Gastrocnemius medialis (tissue), 4 donors: ENCODE measurements at regions not wholly inside any gene's neighbourhood (a gene's known extent, or its start where the extent isn't known, plus 50 kb on each side); places are given as distances from the start of the nearest gene placed in this dataset.

ENCODE experiments used
- ATAC-seq, 2 donors: fragments of 150-250 bp; one replicate each; pipeline ENCODE4 v1.9.1; 2016
- DNase-seq, 2 donors: peaks; one replicate each; pipeline ENCODE4 v3.0.0-alpha.2; 2019
- H3K27ac ChIP-seq, 4 donors: fragments of 200-600 bp; sonication (generic); 1 replicate in 1 of 4; 2 replicates in 3 of 4; pipeline ENCODE4 v1.5.1; 2016 to 2018; ENCODE audit warnings: mild to moderate bottlenecking in 2 of 4, moderate library complexity in 1 of 4
- H3K27me3 ChIP-seq, 3 donors: fragments of 200-600 bp; sonication (generic) in 2 of 3; 1 replicate in 1 of 3; 2 replicates in 2 of 3; pipeline versions ENCODE4 v1.5.1 to v1.6.0; 2016 to 2019; ENCODE audit warnings: mild to moderate bottlenecking in 1 of 3, moderate library complexity in 1 of 3
- H3K36me3 ChIP-seq, 2 donors: fragments of 200-600 bp; sonication (generic) in 1 of 2; one replicate each; pipeline ENCODE4 v1.5.1; 2017 to 2018
- H3K4me1 ChIP-seq, 2 donors: fragments of 200-600 bp; sonication (generic) in 1 of 2; one replicate each; pipeline ENCODE4 v1.5.1; 2016 to 2017; ENCODE audit warnings: mild to moderate bottlenecking in 2 of 2
- H3K4me3 ChIP-seq, 4 donors: fragments of 200-600 bp; sonication (generic) in 3 of 4; 1 replicate in 1 of 4; 2 replicates in 3 of 4; pipeline ENCODE4 v1.5.1; 2016 to 2019; ENCODE audit warnings: mild to moderate bottlenecking in 2 of 4
- H3K9me3 ChIP-seq, 3 donors: fragments of 200-600 bp; sonication (generic) in 2 of 3; 1 replicate in 1 of 3; 2 replicates in 2 of 3; pipeline ENCODE4 v1.5.1; 2016 to 2019
- CTCF ChIP-seq, 5 experiments: fragments of 450-650 bp in 3 of 5; fragments of 200-600 bp in 2 of 5; sonication (generic) in 2 of 5; IDR thresholded peaks in 4 of 5; conservative IDR thresholded peaks in 1 of 5; 1 replicate in 4 of 5; 2 replicates in 1 of 5; pipeline ENCODE4 v1.5.1; 2016 to 2019; ENCODE audit warnings: antibody characterized with exemption in 5 of 5, mild to moderate bottlenecking in 3 of 5, moderate library complexity in 3 of 5
- POLR2A ChIP-seq, 2 donors: fragments of 450-650 bp; IDR thresholded peaks; one replicate each; pipeline ENCODE4 v1.6.1; 2017; ENCODE audit warnings: antibody characterized with exemption in 2 of 2, mild to moderate bottlenecking in 2 of 2, moderate library complexity in 2 of 2
- in situ Hi-C, 4 donors: fragments of 200-750 bp; cut with MboI; loops; one replicate each; pipeline versions ENCODE4 v1.15.0 to v1.8.0; 2017; ENCODE audit warnings: low sequenced_read_pairs in 4 of 4
- intact Hi-C: fragments of 100-400 bp; cut with DNase I; formaldehyde crosslinking; loops from one replicate; pipeline ENCODE4 v1.15.1; 2023; ENCODE audit warnings: low total_unique reads

DNA sequence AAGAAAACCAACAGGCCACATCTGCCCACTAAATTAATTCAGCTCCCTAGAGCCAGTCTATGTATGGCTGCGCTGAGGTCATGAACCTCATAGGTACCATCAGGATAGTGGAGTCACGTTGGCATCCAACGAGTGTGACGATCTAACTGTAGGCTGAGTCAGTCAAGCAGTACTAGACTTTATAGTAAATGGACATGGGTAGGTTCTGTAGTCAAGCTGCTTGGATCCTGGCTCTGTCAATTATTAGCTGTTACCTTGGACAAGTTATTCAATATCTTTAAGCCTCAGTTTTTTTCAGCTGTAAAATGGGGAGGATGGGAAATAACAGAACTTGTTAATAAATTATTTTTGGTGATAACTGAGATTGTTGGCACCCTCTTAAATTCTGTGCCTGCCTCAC, 432.4 kb upstream of the RASGEF1B start:
- intact Hi-C loops = no loop called here
- in situ Hi-C loops = no loop called here

DNA sequence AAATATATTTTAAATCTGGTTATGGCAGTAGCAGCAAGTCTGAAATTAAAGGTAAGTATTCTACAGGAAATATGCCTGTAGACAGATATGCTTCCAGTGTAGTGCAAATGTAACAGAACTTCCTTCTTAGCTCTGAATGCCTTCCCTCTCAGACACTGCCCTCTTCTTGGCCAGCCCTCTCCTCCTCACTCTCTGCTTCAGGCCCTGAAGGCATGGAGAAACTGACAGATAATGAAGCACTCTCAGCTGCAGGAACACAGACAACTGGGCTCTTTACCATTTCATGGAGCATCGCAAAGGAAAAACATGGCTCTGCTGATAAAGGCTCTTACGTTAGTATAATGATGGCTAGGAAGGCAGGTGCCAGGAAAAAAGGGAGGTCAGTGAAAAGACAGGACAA, 431.5 kb upstream of the RASGEF1B start:
- TF ChIP-seq POLR2A (IDR thresholded peaks at IDR 0.05) (no peak), CTCF (IDR thresholded peaks at IDR 0.05 in 4 of 5, conservative IDR thresholded peaks at IDR 0.05 in 1 of 5) (no peak)
- Histone ChIP-seq H3K9me3 (no peaks in the 10 kb centered on the region), H3K27ac (no peak overlapping the region), H3K4me3 (no peak overlapping the region), H3K27me3 (no peaks in the 10 kb centered on the region), H3K36me3 (no peaks in the 10 kb centered on the region), H3K4me1 (no peaks in the 10 kb centered on the region)
- DNase-seq (no peak), ATAC-seq (no peak)
- in situ Hi-C loops = no loop called here
- intact Hi-C loops = no loop called here

More for the DNA sequence above, 432.4 kb upstream of the RASGEF1B start:
- Histone ChIP-seq H3K9me3 (no peaks in the 10 kb centered on the region), H3K4me3 (no peak overlapping the region), H3K4me1 (no peaks in the 10 kb centered on the region), H3K27me3 (no peaks in the 10 kb centered on the region), H3K27ac (no peak overlapping the region), H3K36me3 (no peaks in the 10 kb centered on the region)
- DNase-seq (no peak), ATAC-seq (no peak)
- no peak for TF ChIP-seq CTCF (IDR thresholded peaks at IDR 0.05 in 4 of 5, conservative IDR thresholded peaks at IDR 0.05 in 1 of 5)
- TF ChIP-seq POLR2A (IDR thresholded peaks at IDR 0.05) = no peak

- intact Hi-C loops (no loop called here), in situ Hi-C loops (no loop called here)
- DNase-seq = no peak
- H3K36me3 ChIP-seq = no peaks in the 10 kb centered on the region
- H3K27ac ChIP-seq = no peak overlapping the region
- TF ChIP-seq POLR2A (IDR thresholded peaks at IDR 0.05) (no peak), CTCF (IDR thresholded peaks at IDR 0.05 in 4 of 5, conservative IDR thresholded peaks at IDR 0.05 in 1 of 5) (no peak)
- no peak for ATAC-seq
- H3K27me3 ChIP-seq = no peaks in the 10 kb centered on the region
- no peak overlapping the region for H3K4me3 ChIP-seq
- H3K9me3 ChIP-seq = no peaks in the 10 kb centered on the region
- no peaks in the 10 kb centered on the region for H3K4me1 ChIP-seq
These were observed 427.3 kb upstream of the RASGEF1B start for GRCh38 chr4:81898862-81899504.

GRCh38 chr4:81896936-81897335, 425.2 kb upstream of the RASGEF1B start:
- no peak overlapping the region for H3K4me3 ChIP-seq
- no peaks in the 10 kb centered on the region for H3K27me3 ChIP-seq
- no peak for ATAC-seq
- no peak overlapping the region for H3K27ac ChIP-seq
- intact Hi-C loops (no loop called here), in situ Hi-C loops (no loop called here)
- no peaks in the 10 kb centered on the region for H3K36me3 ChIP-seq
- DNase-seq = no peak
- H3K9me3 ChIP-seq = no peaks in the 10 kb centered on the region
- H3K4me1 ChIP-seq = no peaks in the 10 kb centered on the region
- no peak for TF ChIP-seq CTCF (IDR thresholded peaks at IDR 0.05 in 4 of 5, conservative IDR thresholded peaks at IDR 0.05 in 1 of 5)
- TF ChIP-seq POLR2A (IDR thresholded peaks at IDR 0.05) = no peak
